ENCODE measurements at regions not wholly inside any gene's neighbourhood (a gene's known extent, or its start where the extent isn't known, plus 50 kb on each side); places are given as distances from the start of the nearest gene placed in this dataset.

DNA sequence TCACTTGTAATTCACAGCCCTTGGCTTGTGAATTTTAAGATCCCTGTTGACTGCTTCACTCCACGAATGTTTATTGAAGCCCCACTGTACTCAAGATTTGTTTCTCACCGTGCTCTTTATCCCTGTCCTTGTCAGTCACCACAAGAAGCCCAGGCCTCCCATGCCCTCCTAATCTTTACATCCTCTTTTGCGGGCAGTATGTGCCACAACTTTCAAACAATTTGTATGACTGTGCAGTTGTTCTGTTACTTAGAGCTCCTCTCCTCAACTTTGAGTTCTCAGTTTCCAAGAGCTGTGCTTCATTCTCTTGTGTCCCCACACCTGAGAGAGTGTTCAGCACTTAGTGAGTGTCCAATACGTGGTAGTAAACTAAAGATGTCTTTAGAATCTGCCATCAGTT, 467.7 kb downstream of the NKX6-1 start:
- no peaks in the 10 kb centered on the region for H3K9me2 ChIP-seq (ENCODE audit: insufficient read depth)
- H3F3A ChIP-seq (ENCODE audit: insufficient read depth) = no peaks in the 10 kb centered on the region
- 22 to 25% methylated on average over 4 of the region's 4 CpGs for WGBS, 2 experiments (ENCODE audit: low coverage in 1 of 2, low lambda C conversion rate in 2 of 2, missing lambda C conversion rate in 2 of 2)
- no peak for DNase-seq
- TF ChIP-seq EZH2phosphoT487 (IDR thresholded peaks at IDR 0.05; ENCODE audit: insufficient read depth, low read depth) (no peak), EZH2 (IDR thresholded peaks at IDR 0.05; ENCODE audit: insufficient read depth, poor library complexity, severe bottlenecking) (no peak)
- no peak overlapping the region for H3K4me2 ChIP-seq (ENCODE audit: unreplicated experiment)
- H3K27ac ChIP-seq = no peak overlapping the region
- H3K4me3 ChIP-seq = no peak overlapping the region
- H3K9ac ChIP-seq = no peak overlapping the region
- no peaks in the 10 kb centered on the region for H4K20me1 ChIP-seq (ENCODE audit: insufficient read depth)
- H3K4me1 ChIP-seq (ENCODE audit: insufficient read depth) = no peaks in the 10 kb centered on the region
- H3K27me3 ChIP-seq (replicated peaks; ENCODE audit: insufficient read depth) = peaks cover 4% of the 10 kb centered on the region; the same call in 1 of the 2 replicates
- in situ Hi-C loops (cut with MboI) = no loop called here
- no peaks in the 10 kb centered on the region for H3K36me3 ChIP-seq (ENCODE audit: low read depth)
- H2AFZ ChIP-seq = no peak overlapping the region
- no peaks in the 10 kb centered on the region for H3K79me2 ChIP-seq (ENCODE audit: insufficient read depth)
- no peaks in the 10 kb centered on the region for H3K9me3 ChIP-seq (ENCODE audit: low read depth)

DNA sequence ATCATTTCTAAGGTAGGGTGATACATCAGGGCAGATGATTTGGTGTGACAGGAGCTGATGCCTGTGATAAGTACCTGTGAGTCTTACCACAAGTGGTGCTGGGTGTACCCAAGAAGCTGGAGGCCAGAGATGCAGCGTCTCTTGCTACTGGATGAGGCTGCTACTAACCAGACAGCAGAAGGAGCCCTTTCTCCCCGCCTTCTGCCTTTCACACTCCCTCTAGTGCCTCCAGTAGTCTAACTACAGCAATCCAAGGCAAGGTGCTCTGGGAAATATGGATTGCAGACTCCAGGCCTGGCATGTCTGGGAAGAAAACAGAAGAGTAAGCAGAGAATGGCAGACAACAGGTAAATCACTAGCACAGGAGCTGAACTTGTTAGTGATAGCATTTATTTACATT, 470.8 kb downstream of the NKX6-1 start:
- H2AFZ ChIP-seq = no peak overlapping the region
- H3K27me3 ChIP-seq (replicated peaks; ENCODE audit: insufficient read depth) = no peaks in the 10 kb centered on the region
- no peaks in the 10 kb centered on the region for H3K9me2 ChIP-seq (ENCODE audit: insufficient read depth)
- no peaks in the 10 kb centered on the region for H3K79me2 ChIP-seq (ENCODE audit: insufficient read depth)
- TF ChIP-seq EZH2phosphoT487 (IDR thresholded peaks at IDR 0.05; ENCODE audit: insufficient read depth, low read depth) = no peak
- TF ChIP-seq EZH2 (IDR thresholded peaks at IDR 0.05; ENCODE audit: insufficient read depth, poor library complexity, severe bottlenecking) = no peak
- no peak overlapping the region for H3K9ac ChIP-seq
- in situ Hi-C loops (cut with MboI) = no loop called here
- no peak overlapping the region for H3K4me2 ChIP-seq (ENCODE audit: unreplicated experiment)
- H3K27ac ChIP-seq = no peak overlapping the region
- H3K4me3 ChIP-seq = no peak overlapping the region
- H4K20me1 ChIP-seq (ENCODE audit: insufficient read depth) = no peaks in the 10 kb centered on the region
- no peaks in the 10 kb centered on the region for H3K9me3 ChIP-seq (ENCODE audit: low read depth)
- 11% methylated on average over 2 of the region's 2 CpGs for WGBS, 2 experiments (ENCODE audit: low coverage in 1 of 2, low lambda C conversion rate in 2 of 2, missing lambda C conversion rate in 2 of 2)
- no peaks in the 10 kb centered on the region for H3K4me1 ChIP-seq (ENCODE audit: insufficient read depth)
- no peak for DNase-seq
- no peaks in the 10 kb centered on the region for H3K36me3 ChIP-seq (ENCODE audit: low read depth)
- H3F3A ChIP-seq (ENCODE audit: insufficient read depth) = no peaks in the 10 kb centered on the region

DNA sequence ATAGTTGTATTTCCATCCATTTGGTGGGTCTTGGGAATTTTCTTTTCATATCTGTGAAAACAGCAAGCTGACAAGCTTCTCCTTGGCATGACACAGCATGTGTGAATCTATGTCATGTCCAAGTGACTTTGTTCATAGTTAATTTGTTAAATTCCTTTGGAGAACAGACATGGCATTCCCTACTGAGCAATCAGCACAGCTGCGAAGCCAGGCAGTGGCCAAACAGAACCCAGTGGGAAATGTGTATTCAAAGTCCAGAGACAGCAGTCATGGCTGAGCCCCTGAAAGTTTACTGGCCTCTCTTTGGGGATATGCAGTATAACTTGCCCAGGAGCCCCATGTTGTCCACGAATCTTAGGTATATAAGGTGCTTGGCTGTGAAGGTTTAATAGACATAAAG, 474.7 kb downstream of the NKX6-1 start:
- in situ Hi-C loops (cut with MboI) = no loop called here

DNA sequence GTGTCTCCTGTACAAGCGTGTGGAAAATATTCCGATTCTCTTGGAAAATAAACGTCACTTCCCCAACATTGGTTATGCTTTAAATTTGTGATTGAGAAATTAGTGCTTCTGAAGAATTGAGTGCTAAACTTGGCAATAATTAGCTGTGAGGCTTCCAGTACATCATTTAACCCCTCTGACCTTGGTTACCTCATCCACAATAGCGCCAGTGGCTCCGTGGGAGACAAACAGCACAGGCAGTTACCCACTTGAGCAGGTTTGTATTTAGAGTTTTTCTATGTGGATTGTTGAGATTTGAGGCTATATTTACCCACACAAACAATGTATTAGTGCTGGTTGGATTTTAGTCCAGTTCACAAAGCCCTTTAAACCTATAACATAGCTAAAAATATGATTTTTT, 476.5 kb downstream of the NKX6-1 start:
- DNase-seq = no peak
- in situ Hi-C loops (cut with MboI) = no loop called here
- TF ChIP-seq EZH2 (IDR thresholded peaks at IDR 0.05; ENCODE audit: insufficient read depth, poor library complexity, severe bottlenecking) = no peak
- no peak for TF ChIP-seq EZH2phosphoT487 (IDR thresholded peaks at IDR 0.05; ENCODE audit: insufficient read depth, low read depth)
- 8 to 17% methylated on average over 5 of the region's 5 CpGs for WGBS, 2 experiments (ENCODE audit: low coverage in 1 of 2, low lambda C conversion rate in 2 of 2, missing lambda C conversion rate in 2 of 2)
- no peaks in the 10 kb centered on the region for H3K36me3 ChIP-seq (ENCODE audit: low read depth)
- no peaks in the 10 kb centered on the region for H3K79me2 ChIP-seq (ENCODE audit: insufficient read depth)
- no peak overlapping the region for H3K27ac ChIP-seq
- no peaks in the 10 kb centered on the region for H4K20me1 ChIP-seq (ENCODE audit: insufficient read depth)
- no peak overlapping the region for H3K4me3 ChIP-seq
- H3K27me3 ChIP-seq (replicated peaks; ENCODE audit: insufficient read depth) = no peaks in the 10 kb centered on the region
- no peaks in the 10 kb centered on the region for H3K4me1 ChIP-seq (ENCODE audit: insufficient read depth)
- H3K4me2 ChIP-seq (ENCODE audit: unreplicated experiment) = no peak overlapping the region
- no peak overlapping the region for H2AFZ ChIP-seq
- H3K9me2 ChIP-seq (ENCODE audit: insufficient read depth) = no peaks in the 10 kb centered on the region
- H3F3A ChIP-seq (ENCODE audit: insufficient read depth) = no peaks in the 10 kb centered on the region
- H3K9me3 ChIP-seq (ENCODE audit: low read depth) = no peaks in the 10 kb centered on the region
- no peak overlapping the region for H3K9ac ChIP-seq

More for the DNA sequence above, 474.7 kb downstream of the NKX6-1 start:
- Histone ChIP-seq H2AFZ (no peak overlapping the region), H3K79me2 (ENCODE audit: insufficient read depth) (no peaks in the 10 kb centered on the region), H3K27me3 (replicated peaks; ENCODE audit: insufficient read depth) (no peaks in the 10 kb centered on the region), H3K4me2 (ENCODE audit: unreplicated experiment) (no peak overlapping the region), H3K4me3 (no peak overlapping the region), H3K36me3 (ENCODE audit: low read depth) (no peaks in the 10 kb centered on the region), H3K27ac (no peak overlapping the region), H3K9ac (no peak overlapping the region), H3K9me2 (ENCODE audit: insufficient read depth) (no peaks in the 10 kb centered on the region), H4K20me1 (ENCODE audit: insufficient read depth) (no peaks in the 10 kb centered on the region), H3F3A (ENCODE audit: insufficient read depth) (no peaks in the 10 kb centered on the region), H3K9me3 (ENCODE audit: low read depth) (no peaks in the 10 kb centered on the region), H3K4me1 (ENCODE audit: insufficient read depth) (no peaks in the 10 kb centered on the region)
- TF ChIP-seq EZH2phosphoT487 (IDR thresholded peaks at IDR 0.05; ENCODE audit: insufficient read depth, low read depth) (no peak), EZH2 (IDR thresholded peaks at IDR 0.05; ENCODE audit: insufficient read depth, poor library complexity, severe bottlenecking) (no peak)
- 29 to 30% methylated on average over 2 of the region's 2 CpGs for WGBS, 2 experiments (ENCODE audit: low coverage in 1 of 2, low lambda C conversion rate in 2 of 2, missing lambda C conversion rate in 2 of 2)
- no peak for DNase-seq

DNA sequence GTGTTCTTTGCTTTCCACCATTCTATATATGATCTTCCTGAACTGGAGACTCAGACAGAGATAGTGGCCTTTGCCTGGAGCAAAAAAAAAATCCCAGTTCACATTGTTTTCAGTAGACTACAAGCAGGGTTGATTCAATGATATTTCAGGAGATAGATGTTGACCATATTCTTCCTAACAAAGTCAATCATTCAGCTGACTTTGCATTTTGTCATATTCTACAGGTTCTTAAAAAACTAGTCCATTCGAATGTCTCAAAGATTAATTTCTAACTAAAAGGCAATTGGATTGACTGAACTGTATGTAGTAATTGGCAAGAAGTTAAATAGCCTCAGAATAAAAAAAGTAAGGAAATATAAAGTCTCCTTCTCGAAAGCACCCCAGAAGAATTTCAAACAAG, 479.5 kb downstream of the NKX6-1 start:
- H3K27ac ChIP-seq = no peak overlapping the region
- H2AFZ ChIP-seq = no peak overlapping the region
- H3K9ac ChIP-seq = no peak overlapping the region
- in situ Hi-C loops (cut with MboI) = no loop called here
- no peaks in the 10 kb centered on the region for H3F3A ChIP-seq (ENCODE audit: insufficient read depth)
- no peaks in the 10 kb centered on the region for H3K4me1 ChIP-seq (ENCODE audit: insufficient read depth)
- H4K20me1 ChIP-seq (ENCODE audit: insufficient read depth) = no peaks in the 10 kb centered on the region
- WGBS, 2 experiments (ENCODE audit: low coverage in 1 of 2, low lambda C conversion rate in 2 of 2, missing lambda C conversion rate in 2 of 2) = 14 to 18% methylated on average over 2 of the region's 2 CpGs
- no peak for TF ChIP-seq EZH2phosphoT487 (IDR thresholded peaks at IDR 0.05; ENCODE audit: insufficient read depth, low read depth)
- no peak for TF ChIP-seq EZH2 (IDR thresholded peaks at IDR 0.05; ENCODE audit: insufficient read depth, poor library complexity, severe bottlenecking)
- H3K79me2 ChIP-seq (ENCODE audit: insufficient read depth) = no peaks in the 10 kb centered on the region
- H3K4me3 ChIP-seq = no peak overlapping the region
- H3K9me2 ChIP-seq (ENCODE audit: insufficient read depth) = no peaks in the 10 kb centered on the region
- no peaks in the 10 kb centered on the region for H3K36me3 ChIP-seq (ENCODE audit: low read depth)
- H3K9me3 ChIP-seq (ENCODE audit: low read depth) = no peaks in the 10 kb centered on the region
- no peak overlapping the region for H3K4me2 ChIP-seq (ENCODE audit: unreplicated experiment)
- no peaks in the 10 kb centered on the region for H3K27me3 ChIP-seq (replicated peaks; ENCODE audit: insufficient read depth)
- no peak for DNase-seq
